Karpas-422 (cell line): ENCODE measurements at regions not wholly inside any gene's neighbourhood (a gene's known extent, or its start where the extent isn't known, plus 50 kb on each side); places are given as distances from the start of the nearest gene placed in this dataset.
"Not testable (repeated sequence)": the region's sequence is repeated elsewhere in the genome, so short reads cannot be mapped to it uniquely, and the experiment has no call there.

ENCODE experiments used
- DNase-seq: peaks from one replicate; pipeline ENCODE4 v3.0.0-alpha.2; 2015
- H2AFZ ChIP-seq: fragments of 200-600 bp; sonication (generic); 2 replicates; pipeline ENCODE4 v1.6.1; 2014; ENCODE audit warnings: antibody characterized with exemption, low read length, mixed read lengths
- H3K27ac ChIP-seq: fragments of 200-600 bp; sonication (generic); 2 replicates; pipeline ENCODE4 v1.5.1; 2014; ENCODE audit warnings: mild to moderate bottlenecking, low read length, moderate library complexity
- H3K27me3 ChIP-seq: fragments of 200-600 bp; sonication (generic); 2 replicates; pipeline ENCODE4 v1.6.1; 2014; ENCODE audit warnings: low read length, mixed read lengths
- H3K36me3 ChIP-seq: fragments of 200-600 bp; sonication (generic); 2 replicates; pipeline ENCODE4 v1.6.1; 2014; ENCODE audit warnings: low read length, mixed read lengths; ENCODE audit not compliant: insufficient read depth
- H3K4me1 ChIP-seq: fragments of 200-600 bp; sonication (generic); 2 replicates; pipeline ENCODE4 v1.6.1; 2014; ENCODE audit warnings: mild to moderate bottlenecking, low read length, mixed read lengths
- H3K4me2 ChIP-seq: fragments of 200-600 bp; sonication (generic); 2 replicates; pipeline ENCODE4 v1.6.1; 2014; ENCODE audit warnings: low read length, low read depth, mild to moderate bottlenecking; ENCODE audit not compliant: poor library complexity, severe bottlenecking
- H3K4me3 ChIP-seq: fragments of 200-600 bp; sonication (generic); 2 replicates; pipeline ENCODE4 v1.5.1; 2014; ENCODE audit warnings: mild to moderate bottlenecking, antibody characterized with exemption, low read length, mixed read lengths
- H3K79me2 ChIP-seq: fragments of 200-600 bp; sonication (generic); 2 replicates; pipeline ENCODE4 v1.6.1; 2014; ENCODE audit warnings: mild to moderate bottlenecking, low read length, mixed read lengths
- H3K9ac ChIP-seq: fragments of 200-600 bp; sonication (generic); 2 replicates; pipeline ENCODE4 v1.6.0; 2014; ENCODE audit warnings: low read length
- H3K9me2 ChIP-seq: fragments of 200-600 bp; sonication (generic), shearing (Covaris generic); replicated peaks from 2 replicates; pipeline ENCODE4 v1.6.0; 2014; ENCODE audit warnings: mild to moderate bottlenecking, low read length, moderate library complexity; ENCODE audit not compliant: insufficient read depth
- H3K9me3 ChIP-seq: fragments of 300-700, 200-600 bp; sonication (generic); 2 replicates; pipeline ENCODE4 v1.6.1; 2014; ENCODE audit warnings: low read length, mixed read lengths
- H4K20me1 ChIP-seq: fragments of 200-600 bp; sonication (generic); 2 replicates; pipeline ENCODE4 v1.6.1; 2014; ENCODE audit warnings: mild to moderate bottlenecking, antibody characterized with exemption, low read length, low read depth; ENCODE audit not compliant: insufficient read depth

GRCh38 chr15:57797568-57798267, 91.2 kb downstream of the POLR2M start:
- H3K9me2 ChIP-seq: no peaks in the 10 kb centered on the region
- no peak overlapping the region for H2AFZ ChIP-seq

GRCh38 chr15:57806003-57806402, 99.5 kb downstream of the POLR2M start:
- H3K9me3 ChIP-seq: no peaks in the 10 kb centered on the region
- no peak overlapping the region for H2AFZ ChIP-seq
- no peaks in the 10 kb centered on the region for H3K27me3 ChIP-seq
- H3K79me2 ChIP-seq: no peaks in the 10 kb centered on the region
- no peaks in the 10 kb centered on the region for H3K4me1 ChIP-seq
- H3K27ac ChIP-seq: no peak overlapping the region
- H3K4me3 ChIP-seq: no peak overlapping the region
- no peak overlapping the region for H3K9ac ChIP-seq
- no peaks in the 10 kb centered on the region for H3K9me2 ChIP-seq
- DNase-seq: no peak
- H3K36me3 ChIP-seq: no peaks in the 10 kb centered on the region
- no peak overlapping the region for H3K4me2 ChIP-seq
- H4K20me1 ChIP-seq: no peaks in the 10 kb centered on the region

More at GRCh38 chr15:57797568-57798267, 91.2 kb downstream of the POLR2M start:
- no peak overlapping the region for H3K27ac ChIP-seq
- H3K9ac ChIP-seq: no peak overlapping the region
- H3K4me2 ChIP-seq: no peak overlapping the region
- H3K9me3 ChIP-seq: no peaks in the 10 kb centered on the region
- H3K27me3 ChIP-seq: no peaks in the 10 kb centered on the region
- DNase-seq: no peak
- no peaks in the 10 kb centered on the region for H4K20me1 ChIP-seq
- no peak overlapping the region for H3K4me3 ChIP-seq
- H3K36me3 ChIP-seq: no peaks in the 10 kb centered on the region
- H3K4me1 ChIP-seq: peaks cover 13% of the 10 kb centered on the region
- H3K79me2 ChIP-seq: no peaks in the 10 kb centered on the region

GRCh38 chr15:57809285-57809684, 102.8 kb downstream of the POLR2M start:
- not testable (repeated sequence) for DNase-seq, H3K9me3 ChIP-seq, H3K4me2 ChIP-seq, H3K27me3 ChIP-seq, H3K27ac ChIP-seq, H2AFZ ChIP-seq, H3K4me3 ChIP-seq, H3K4me1 ChIP-seq, H3K9me2 ChIP-seq, H3K9ac ChIP-seq, H3K36me3 ChIP-seq, H3K79me2 ChIP-seq, H4K20me1 ChIP-seq

GRCh38 chr15:57816599-57816998, 110.1 kb downstream of the POLR2M start:
- Histone ChIP-seq H3K9ac (no peak overlapping the region), H3K27me3 (no peaks in the 10 kb centered on the region), H3K36me3 (no peaks in the 10 kb centered on the region), H4K20me1 (no peaks in the 10 kb centered on the region), H2AFZ (no peak overlapping the region), H3K9me2 (no peaks in the 10 kb centered on the region), H3K79me2 (no peaks in the 10 kb centered on the region), H3K27ac (no peak overlapping the region), H3K4me1 (no peaks in the 10 kb centered on the region), H3K9me3 (no peaks in the 10 kb centered on the region), H3K4me2 (no peak overlapping the region), H3K4me3 (no peak overlapping the region)
- DNase-seq: no peak

GRCh38 chr15:57819646-57820045, 113.1 kb downstream of the POLR2M start:
- Histone ChIP-seq H2AFZ (no peak overlapping the region), H3K36me3 (no peaks in the 10 kb centered on the region), H3K9me3 (no peaks in the 10 kb centered on the region), H3K9me2 (no peaks in the 10 kb centered on the region), H3K27ac (no peak overlapping the region), H3K9ac (no peak overlapping the region), H3K4me2 (no peak overlapping the region), H3K4me3 (no peak overlapping the region), H3K4me1 (no peaks in the 10 kb centered on the region), H3K27me3 (no peaks in the 10 kb centered on the region), H4K20me1 (no peaks in the 10 kb centered on the region), H3K79me2 (no peaks in the 10 kb centered on the region)
- no peak for DNase-seq

- no peak overlapping the region for H3K4me3 ChIP-seq
- H3K9ac ChIP-seq: no peak overlapping the region
- H3K79me2 ChIP-seq: no peaks in the 10 kb centered on the region
- DNase-seq: no peak
- H3K36me3 ChIP-seq: no peaks in the 10 kb centered on the region
- H3K4me1 ChIP-seq: no peaks in the 10 kb centered on the region
- no peaks in the 10 kb centered on the region for H3K27me3 ChIP-seq
- no peaks in the 10 kb centered on the region for H3K9me3 ChIP-seq
- H4K20me1 ChIP-seq: no peaks in the 10 kb centered on the region
- H3K9me2 ChIP-seq: no peaks in the 10 kb centered on the region
- no peak overlapping the region for H3K4me2 ChIP-seq
- no peak overlapping the region for H3K27ac ChIP-seq
- H2AFZ ChIP-seq: no peak overlapping the region
Measured at GRCh38 chr15:57820119-57820518, 113.6 kb downstream of the POLR2M start.

GRCh38 chr15:57821826-57822225, 115.3 kb downstream of the POLR2M start:
- no peak overlapping the region for H3K4me2 ChIP-seq
- H3K79me2 ChIP-seq: no peaks in the 10 kb centered on the region
- H3K36me3 ChIP-seq: no peaks in the 10 kb centered on the region

GRCh38 chr15:57823325-57823882, 116.9 kb downstream of the POLR2M start:
- Histone ChIP-seq H2AFZ (no peak overlapping the region), H3K4me3 (no peak overlapping the region), H3K4me1 (no peaks in the 10 kb centered on the region), H3K9me3 (no peaks in the 10 kb centered on the region), H4K20me1 (no peaks in the 10 kb centered on the region), H3K79me2 (no peaks in the 10 kb centered on the region), H3K27ac (no peak overlapping the region), H3K9ac (no peak overlapping the region), H3K4me2 (no peak overlapping the region), H3K36me3 (no peaks in the 10 kb centered on the region), H3K27me3 (no peaks in the 10 kb centered on the region), H3K9me2 (no peaks in the 10 kb centered on the region)
- no peak for DNase-seq

More at GRCh38 chr15:57821826-57822225, 115.3 kb downstream of the POLR2M start:
- no peaks in the 10 kb centered on the region for H3K9me3 ChIP-seq
- no peaks in the 10 kb centered on the region for H4K20me1 ChIP-seq
- no peak overlapping the region for H3K9ac ChIP-seq
- no peaks in the 10 kb centered on the region for H3K27me3 ChIP-seq
- no peak overlapping the region for H2AFZ ChIP-seq
- H3K4me1 ChIP-seq: no peaks in the 10 kb centered on the region
- H3K9me2 ChIP-seq: no peaks in the 10 kb centered on the region
- no peak for DNase-seq
- H3K4me3 ChIP-seq: no peak overlapping the region
- no peak overlapping the region for H3K27ac ChIP-seq
